ENCODE measurements at regions not wholly inside any gene's neighbourhood (a gene's known extent, or its start where the extent isn't known, plus 50 kb on each side); places are given as distances from the start of the nearest gene placed in this dataset.
"Not testable (repeated sequence)": the region's sequence is repeated elsewhere in the genome, so short reads cannot be mapped to it uniquely, and the experiment has no call there.

- no peak for DNase-seq (ENCODE audit: low spot score)
- intact Hi-C loops (cut with DNase I): no loop called here
Measured at GRCh38 chr17:71505200-71505599, 615.6 kb upstream of the SOX9 start.

- DNase-seq (ENCODE audit: low spot score): no peak
- intact Hi-C loops (cut with DNase I): no loop called here
Measured at GRCh38 chr17:71505981-71506380, 614.8 kb upstream of the SOX9 start.

GRCh38 chr17:71511266-71511995 is 609.4 kb upstream of the SOX9 start:
- intact Hi-C loops (cut with DNase I): no loop called here
- DNase-seq (ENCODE audit: low spot score): no peak

- DNase-seq (ENCODE audit: low spot score); intact Hi-C loops (cut with DNase I): not testable (repeated sequence)
Measured at GRCh38 chr17:71513725-71514124, 607.1 kb upstream of the SOX9 start.

- intact Hi-C loops (cut with DNase I): no loop called here
- no peak for DNase-seq (ENCODE audit: low spot score)
Measured at GRCh38 chr17:71516149-71516548, 604.7 kb upstream of the SOX9 start.

GRCh38 chr17:71519285-71519684 is 601.5 kb upstream of the SOX9 start:
- DNase-seq (ENCODE audit: low spot score): no peak
- intact Hi-C loops (cut with DNase I): no loop called here

GRCh38 chr17:71521724-71522123 is 599.1 kb upstream of the SOX9 start:
- intact Hi-C loops (cut with DNase I): no loop called here
- DNase-seq (ENCODE audit: low spot score): no peak

GRCh38 chr17:71522383-71522782 is 598.4 kb upstream of the SOX9 start:
- DNase-seq (ENCODE audit: low spot score): no peak
- intact Hi-C loops (cut with DNase I): no loop called here

GRCh38 chr17:71527311-71527710 is 593.5 kb upstream of the SOX9 start:
- intact Hi-C loops (cut with DNase I): no loop called here

GRCh38 chr17:71528210-71528609 is 592.6 kb upstream of the SOX9 start:
- intact Hi-C loops (cut with DNase I): no loop called here
- no peak for DNase-seq (ENCODE audit: low spot score)

More at GRCh38 chr17:71527311-71527710, 593.5 kb upstream of the SOX9 start:
- no peak for DNase-seq (ENCODE audit: low spot score)

- intact Hi-C loops (cut with DNase I): no loop called here
- no peak for DNase-seq (ENCODE audit: low spot score)
Measured at GRCh38 chr17:71530248-71530647, 590.6 kb upstream of the SOX9 start.

- intact Hi-C loops (cut with DNase I): no loop called here
- no peak for DNase-seq (ENCODE audit: low spot score)
Measured at GRCh38 chr17:71535321-71535720, 585.5 kb upstream of the SOX9 start.

- intact Hi-C loops (cut with DNase I): no loop called here
Measured at GRCh38 chr17:71546419-71546818, 574.4 kb upstream of the SOX9 start.

GRCh38 chr17:71547904-71548303 is 572.9 kb upstream of the SOX9 start:
- intact Hi-C loops (cut with DNase I): no loop called here
- DNase-seq (ENCODE audit: low spot score): no peak

More at GRCh38 chr17:71546419-71546818, 574.4 kb upstream of the SOX9 start:
- DNase-seq (ENCODE audit: low spot score): no peak

GRCh38 chr17:71548540-71549190 is 572.2 kb upstream of the SOX9 start:
- no peak for DNase-seq (ENCODE audit: low spot score)
- intact Hi-C loops (cut with DNase I): no loop called here

- DNase-seq (ENCODE audit: low spot score): no peak
- intact Hi-C loops (cut with DNase I): no loop called here
Measured at GRCh38 chr17:71550675-71551074, 570.1 kb upstream of the SOX9 start.

- DNase-seq (ENCODE audit: low spot score): no peak
- intact Hi-C loops (cut with DNase I): no loop called here
Measured at GRCh38 chr17:71553381-71553780, 567.4 kb upstream of the SOX9 start.

GRCh38 chr17:71558901-71559300 is 561.9 kb upstream of the SOX9 start:
- no peak for DNase-seq (ENCODE audit: low spot score)
- intact Hi-C loops (cut with DNase I): no loop called here

- no peak for DNase-seq (ENCODE audit: low spot score)
Measured at GRCh38 chr17:71572343-71572742, 548.5 kb upstream of the SOX9 start.

GRCh38 chr17:71578446-71578845 is 542.4 kb upstream of the SOX9 start:
- intact Hi-C loops (cut with DNase I): no loop called here
- no peak for DNase-seq (ENCODE audit: low spot score)

More at GRCh38 chr17:71572343-71572742, 548.5 kb upstream of the SOX9 start:
- intact Hi-C loops (cut with DNase I): no loop called here

- intact Hi-C loops (cut with DNase I): no loop called here
- no peak for DNase-seq (ENCODE audit: low spot score)
Measured at GRCh38 chr17:71580220-71580619, 540.6 kb upstream of the SOX9 start.

Data from posterior vena cava (tissue), 2 donors.